Suprapubic skin (tissue), 4 donors: ENCODE measurements at regions not wholly inside any gene's neighbourhood (a gene's known extent, or its start where the extent isn't known, plus 50 kb on each side); places are given as distances from the start of the nearest gene placed in this dataset.

Experiments
- DNase-seq, 2 donors: peaks; one replicate each; pipeline ENCODE4 v3.0.0-alpha.2; 2019; ENCODE audit warnings: low spot score in 2 of 2
- H3K27ac ChIP-seq: fragments of 200-600 bp; sonication (generic); one replicate; pipeline ENCODE4 v1.5.1; 2019
- H3K27me3 ChIP-seq: fragments of 200-600 bp; sonication (generic); one replicate; pipeline ENCODE4 v1.5.1; 2019
- H3K36me3 ChIP-seq: fragments of 200-600 bp; sonication (generic); one replicate; pipeline ENCODE4 v1.5.1; 2019
- H3K4me1 ChIP-seq: fragments of 200-600 bp; sonication (generic); one replicate; pipeline ENCODE4 v1.5.1; 2019
- H3K4me3 ChIP-seq: fragments of 200-600 bp; sonication (generic); one replicate; pipeline ENCODE4 v1.5.1; 2019; ENCODE audit warnings: mild to moderate bottlenecking
- H3K9me3 ChIP-seq: fragments of 200-600 bp; sonication (generic); one replicate; pipeline ENCODE4 v1.5.1; 2019
- CTCF ChIP-seq, 2 donors: fragments of 200-600 bp in 1 of 2; fragments of 450-650 bp in 1 of 2; sonication (generic) in 1 of 2; IDR thresholded peaks; one replicate each; pipeline ENCODE4 v1.5.1; 2016 to 2019; ENCODE audit warnings: antibody characterized with exemption in 2 of 2, mild to moderate bottlenecking in 1 of 2, moderate library complexity in 1 of 2
- EP300 ChIP-seq: sonication (generic); formaldehyde crosslinking; IDR thresholded peaks from one replicate; pipeline ENCODE4 v1.6.1; 2017; ENCODE audit warnings: antibody characterized with exemption
- POLR2A ChIP-seq, 2 donors: fragments of 450-650 bp; IDR thresholded peaks; one replicate each; pipeline ENCODE4 v1.6.1; 2017; ENCODE audit warnings: antibody characterized with exemption in 2 of 2, mild to moderate bottlenecking in 2 of 2, moderate library complexity in 2 of 2
- POLR2AphosphoS5 ChIP-seq, 3 donors: sonication (generic); formaldehyde crosslinking; IDR thresholded peaks; one replicate each; pipeline ENCODE4 v1.6.1; 2017; ENCODE audit warnings: antibody characterized with exemption in 3 of 3
- WGBS: methylation state at CpG from one replicate; pipeline ENCODE4 v1.1.5; 2018; 5-methylcytosine and 5-hydroxymethylcytosine counted together

DNA sequence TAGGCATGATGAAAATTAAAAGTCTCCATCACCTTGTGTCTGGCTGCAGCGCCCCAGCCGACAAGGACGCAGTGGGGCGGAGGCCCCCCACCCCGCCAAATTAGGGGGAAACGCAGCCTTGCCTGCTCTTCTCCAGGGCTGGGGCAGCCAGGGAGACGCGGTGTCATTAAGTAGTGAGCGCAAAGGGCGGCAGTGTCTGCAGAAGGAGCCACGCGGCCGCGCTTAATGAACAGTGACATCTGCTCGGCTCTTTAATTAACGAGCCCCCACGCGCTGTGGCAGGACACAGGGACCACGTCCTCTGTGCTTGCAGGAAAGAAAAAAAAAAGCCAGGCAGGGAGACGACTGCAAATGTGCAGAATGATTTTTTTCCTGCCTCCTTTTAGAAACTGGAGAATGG, 93.4 kb upstream of the NCOR2 start:
- no peaks in the 10 kb centered on the region for H3K27me3 ChIP-seq
- H3K9me3 ChIP-seq, result no peaks in the 10 kb centered on the region
- H3K4me1 ChIP-seq, result peaks cover 4% of the 10 kb centered on the region
- H3K4me3 ChIP-seq, result no peak overlapping the region
- WGBS, result 75% methylated on average over 20 of the region's 20 CpGs
- H3K36me3 ChIP-seq, result no peaks in the 10 kb centered on the region
- TF ChIP-seq CTCF (IDR thresholded peaks at IDR 0.05) (no peak), POLR2A (IDR thresholded peaks at IDR 0.05) (no peak)
- H3K27ac ChIP-seq, result no peak overlapping the region
- DNase-seq, result no peak

DNA sequence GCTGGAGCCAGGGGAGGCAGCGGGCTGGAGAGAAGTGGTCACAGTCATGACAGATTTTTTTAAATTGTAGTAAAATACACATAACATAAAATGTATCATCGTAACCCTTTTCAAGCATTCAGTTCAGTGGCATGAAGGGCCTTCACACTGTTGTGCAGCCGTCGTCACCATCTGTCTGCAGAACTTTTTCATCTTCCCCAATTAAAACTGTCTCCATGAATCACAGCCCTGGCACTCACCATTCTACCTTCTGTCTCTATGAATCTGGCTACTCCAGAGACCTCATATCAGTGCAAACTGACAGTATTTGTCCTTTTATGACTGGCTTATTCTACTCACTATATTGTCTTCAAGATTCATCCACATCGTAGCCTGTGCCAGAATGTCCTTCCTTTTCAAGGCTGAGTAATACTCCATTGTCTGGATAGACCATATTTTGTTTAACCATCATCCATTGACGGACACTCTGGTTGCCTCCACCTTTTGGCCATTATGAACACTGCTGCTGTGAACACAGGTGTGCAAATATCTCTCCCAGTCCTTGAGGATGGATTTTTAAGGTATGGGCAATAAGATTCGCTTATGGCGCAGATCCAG, 91.5 kb upstream of the NCOR2 start:
- Histone ChIP-seq H3K27ac (no peak overlapping the region), H3K36me3 (no peaks in the 10 kb centered on the region), H3K27me3 (no peaks in the 10 kb centered on the region), H3K4me1 (peaks cover 15% of the 10 kb centered on the region), H3K9me3 (no peaks in the 10 kb centered on the region), H3K4me3 (no peak overlapping the region)
- WGBS, result 94% methylated on average over 8 of the region's 8 CpGs
- DNase-seq, result no peak
- TF ChIP-seq CTCF (IDR thresholded peaks at IDR 0.05), result no peak
- no peak for TF ChIP-seq EP300
- TF ChIP-seq POLR2A (IDR thresholded peaks at IDR 0.05), result no peak
- TF ChIP-seq POLR2AphosphoS5 (IDR thresholded peaks at IDR 0.05), result no peak

GRCh38 chr12:124658302-124658701, 90.9 kb upstream of the NCOR2 start:
- Histone ChIP-seq H3K4me1 (peaks cover 15% of the 10 kb centered on the region), H3K36me3 (no peaks in the 10 kb centered on the region), H3K27ac (no peak overlapping the region), H3K4me3 (no peak overlapping the region), H3K9me3 (no peaks in the 10 kb centered on the region), H3K27me3 (no peaks in the 10 kb centered on the region)
- WGBS, result 92% methylated on average over 4 of the region's 4 CpGs
- TF ChIP-seq EP300, result no peak
- no peak for TF ChIP-seq POLR2AphosphoS5 (IDR thresholded peaks at IDR 0.05)
- TF ChIP-seq CTCF (IDR thresholded peaks at IDR 0.05), result no peak
- TF ChIP-seq POLR2A (IDR thresholded peaks at IDR 0.05), result no peak
- no peak for DNase-seq

GRCh38 chr12:124656947-124657434, 89.6 kb upstream of the NCOR2 start:
- no peak overlapping the region for H3K27ac ChIP-seq
- TF ChIP-seq POLR2A (IDR thresholded peaks at IDR 0.05), result no peak
- no peak for TF ChIP-seq CTCF (IDR thresholded peaks at IDR 0.05)
- no peak for TF ChIP-seq EP300
- no peak for TF ChIP-seq POLR2AphosphoS5 (IDR thresholded peaks at IDR 0.05)
- WGBS, result 66% methylated on average over 8 of the region's 8 CpGs
- no peaks in the 10 kb centered on the region for H3K36me3 ChIP-seq
- no peak for DNase-seq
- peaks cover 15% of the 10 kb centered on the region for H3K4me1 ChIP-seq
- H3K9me3 ChIP-seq, result no peaks in the 10 kb centered on the region
- H3K27me3 ChIP-seq, result no peaks in the 10 kb centered on the region
- no peak overlapping the region for H3K4me3 ChIP-seq

- WGBS, result 52% methylated on average over 19 of the region's 20 CpGs
Observed at GRCh38 chr12:124655698-124656516, 88.5 kb upstream of the NCOR2 start.

More at GRCh38 chr12:124655698-124656516, 88.5 kb upstream of the NCOR2 start:
- H3K36me3 ChIP-seq, result no peaks in the 10 kb centered on the region
- H3K4me3 ChIP-seq, result peak overlapping the region; percentile 22
- TF ChIP-seq EP300 (no peak), POLR2AphosphoS5 (IDR thresholded peaks at IDR 0.05) (no peak), CTCF (IDR thresholded peaks at IDR 0.05) (no peak), POLR2A (IDR thresholded peaks at IDR 0.05) (no peak)
- H3K27me3 ChIP-seq, result no peaks in the 10 kb centered on the region
- H3K4me1 ChIP-seq, result peaks cover 15% of the 10 kb centered on the region
- H3K27ac ChIP-seq, result peak overlapping the region; percentile 67
- no peaks in the 10 kb centered on the region for H3K9me3 ChIP-seq
- no peak for DNase-seq
